ENCODE measurements at regions not wholly inside any gene's neighbourhood (a gene's known extent, or its start where the extent isn't known, plus 50 kb on each side); places are given as distances from the start of the nearest gene placed in this dataset.

- peak; percentile 17 for DNase-seq (ENCODE audit: low spot score)
These were observed 173.6 kb upstream of the CHRM3 start for GRCh38 chr1:239212811-239213220.

DNA sequence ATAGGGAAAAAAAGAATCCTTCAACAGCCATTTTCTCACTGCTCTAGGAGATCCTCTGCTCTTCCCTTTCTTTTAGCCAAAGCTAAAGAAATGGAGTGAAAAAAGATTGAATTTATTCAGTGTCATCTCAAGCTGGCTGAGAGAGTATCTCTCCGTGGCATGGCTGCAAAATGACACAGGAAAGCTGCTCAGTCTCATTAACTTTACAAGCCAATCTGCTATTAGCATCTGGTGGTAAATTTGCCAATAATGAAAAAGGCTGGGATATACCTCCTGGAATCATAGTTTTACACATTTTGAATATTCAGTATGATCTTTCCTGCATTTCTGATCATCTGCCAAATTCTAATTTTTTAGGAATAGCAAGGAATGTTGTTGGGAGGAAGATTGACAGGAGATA is 176.8 kb upstream of the CHRM3 start:
- peak; percentile 4 for DNase-seq (ENCODE audit: low spot score)

GRCh38 chr1:239204401-239204800 is 182.0 kb upstream of the CHRM3 start:
- DNase-seq (ENCODE audit: low spot score): no peak

DNA sequence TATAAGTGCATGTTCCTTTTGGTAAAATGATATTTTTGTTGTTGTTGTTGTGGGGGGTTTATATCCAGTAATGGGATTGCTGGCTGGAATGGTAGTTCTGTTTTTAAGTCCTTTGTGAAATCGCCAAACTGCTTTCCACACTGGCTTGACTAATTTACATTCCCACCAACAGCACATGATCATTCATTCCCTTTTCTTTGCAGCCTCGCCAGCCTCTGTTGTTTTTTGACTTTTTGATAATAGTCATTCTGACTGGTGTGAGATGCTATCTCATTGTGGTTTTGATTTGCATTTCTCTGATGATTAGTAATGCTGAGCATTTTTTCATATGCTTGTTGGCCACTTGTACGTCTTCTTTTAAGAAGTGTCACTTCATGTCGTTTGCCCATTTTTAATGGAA is 188.5 kb upstream of the CHRM3 start:
- DNase-seq (ENCODE audit: low spot score): no peak

DNA sequence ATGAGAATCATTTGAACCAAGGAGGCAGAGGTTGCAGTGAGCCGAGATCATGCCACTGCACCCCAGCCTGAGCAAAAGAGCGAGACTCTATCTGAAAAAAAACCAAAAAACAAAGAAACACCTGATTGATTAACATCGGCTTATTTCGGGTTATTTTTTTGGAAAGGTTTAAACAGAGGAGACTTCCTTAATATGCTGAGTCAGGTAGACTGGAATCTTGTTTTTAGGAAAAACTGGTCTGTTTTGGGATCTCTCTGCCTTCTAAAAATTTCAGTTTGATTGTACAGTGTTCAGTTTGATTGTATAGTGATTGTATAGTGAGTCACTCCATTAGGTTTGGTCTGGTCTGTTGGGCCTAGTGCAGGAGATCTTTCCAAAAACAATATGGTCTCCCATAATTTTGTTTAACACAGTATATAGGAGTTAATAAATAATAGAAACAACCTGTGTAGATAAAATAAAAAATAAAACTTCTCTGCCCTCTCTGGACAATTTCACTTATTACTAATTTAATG is 196.3 kb upstream of the CHRM3 start:
- DNase-seq (ENCODE audit: low spot score): no peak

DNA sequence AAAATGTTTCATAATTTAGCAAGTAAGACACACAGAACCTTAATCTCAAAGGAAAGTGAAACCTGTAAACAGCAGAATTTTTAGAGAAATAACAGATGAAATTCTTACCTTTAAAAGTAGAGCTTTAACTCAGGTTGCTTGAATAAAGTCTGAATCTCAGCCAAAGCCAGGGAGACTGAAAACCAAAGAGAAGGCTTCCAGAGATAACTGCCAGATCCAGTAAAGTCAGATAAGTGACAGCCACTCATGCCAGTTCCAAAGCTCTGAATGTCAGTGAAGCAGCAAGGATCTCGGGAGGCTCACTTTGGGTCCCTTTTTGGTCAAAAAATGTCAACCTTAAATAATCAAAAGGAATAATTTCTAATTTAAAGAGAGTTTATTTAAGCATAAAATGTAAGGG is 199.9 kb upstream of the CHRM3 start:
- no peak for DNase-seq (ENCODE audit: low spot score)

GRCh38 chr1:239185245-239185619 is 201.1 kb upstream of the CHRM3 start:
- no peak for DNase-seq (ENCODE audit: low spot score)

DNA sequence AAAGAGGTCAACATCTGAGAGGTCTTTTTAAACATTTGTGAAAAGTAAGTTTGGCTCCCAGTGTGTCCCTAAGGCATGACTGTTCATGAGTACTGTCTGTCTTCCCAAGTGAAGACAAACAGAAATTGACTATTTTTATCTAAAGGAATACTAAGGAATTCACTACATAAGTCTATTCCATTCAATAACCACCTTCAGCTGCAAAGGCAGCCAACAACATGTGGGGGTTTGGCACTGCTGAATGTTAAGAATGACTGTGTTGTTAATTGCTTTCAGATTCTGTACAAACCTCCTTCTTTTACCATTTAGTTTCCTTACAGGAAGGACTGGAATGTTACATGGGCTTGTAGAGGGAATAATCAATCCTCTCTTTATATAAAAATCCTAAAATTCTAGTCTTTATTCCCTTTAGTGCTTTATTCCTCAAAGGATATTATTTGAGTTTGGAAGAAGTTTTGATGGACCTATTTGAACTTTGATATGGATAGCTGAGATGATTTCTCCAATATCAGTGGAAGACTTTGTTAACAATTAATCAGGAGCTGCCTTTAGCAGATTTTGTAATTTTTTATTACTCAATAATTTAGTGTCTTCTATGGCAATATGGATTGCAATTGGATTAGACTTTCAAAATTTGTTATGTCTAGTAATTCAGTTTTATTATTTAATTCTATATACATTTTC is 201.7 kb upstream of the CHRM3 start:
- DNase-seq (ENCODE audit: low spot score): no peak

- DNase-seq (ENCODE audit: low spot score): no peak
These were observed 207.4 kb upstream of the CHRM3 start for GRCh38 chr1:239178961-239179360.

DNA sequence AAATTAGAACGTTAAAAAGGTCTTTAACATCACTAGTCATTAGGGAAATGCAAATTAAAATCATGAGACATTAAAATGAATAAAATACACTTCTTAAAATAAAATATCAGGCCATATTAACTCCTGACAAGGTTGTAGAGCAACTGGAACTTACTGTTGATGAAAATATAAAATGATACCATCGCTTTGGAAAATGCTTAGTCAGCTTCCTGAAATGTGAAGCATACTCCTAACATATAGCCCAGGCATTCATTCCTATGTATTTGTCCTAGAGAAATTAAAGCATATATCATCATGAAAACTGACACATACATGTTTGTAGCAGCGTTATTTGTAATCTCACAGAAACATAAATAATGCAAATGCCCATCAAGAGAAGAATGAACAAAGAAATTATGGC is 211.5 kb upstream of the CHRM3 start:
- no peak for DNase-seq (ENCODE audit: low spot score)

DNA sequence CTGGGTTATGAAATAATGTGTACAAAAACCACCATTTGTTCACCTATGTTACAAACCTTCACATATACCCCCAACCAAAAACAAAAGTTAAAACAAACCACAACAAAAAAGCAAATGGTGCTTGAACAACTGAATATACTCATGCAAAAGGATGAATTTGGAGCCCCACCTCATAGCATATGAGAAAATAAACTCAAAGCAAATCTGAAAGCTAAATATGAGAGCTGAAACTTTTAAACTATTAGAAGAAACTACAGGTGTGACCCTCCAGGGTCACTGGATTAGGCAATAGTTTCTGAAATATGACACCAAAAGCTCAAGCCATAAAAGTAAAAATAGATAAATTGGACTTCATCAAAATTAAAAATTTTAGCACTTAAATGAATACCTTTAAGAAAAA is 215.5 kb upstream of the CHRM3 start:
- DNase-seq (ENCODE audit: low spot score): no peak

DNA sequence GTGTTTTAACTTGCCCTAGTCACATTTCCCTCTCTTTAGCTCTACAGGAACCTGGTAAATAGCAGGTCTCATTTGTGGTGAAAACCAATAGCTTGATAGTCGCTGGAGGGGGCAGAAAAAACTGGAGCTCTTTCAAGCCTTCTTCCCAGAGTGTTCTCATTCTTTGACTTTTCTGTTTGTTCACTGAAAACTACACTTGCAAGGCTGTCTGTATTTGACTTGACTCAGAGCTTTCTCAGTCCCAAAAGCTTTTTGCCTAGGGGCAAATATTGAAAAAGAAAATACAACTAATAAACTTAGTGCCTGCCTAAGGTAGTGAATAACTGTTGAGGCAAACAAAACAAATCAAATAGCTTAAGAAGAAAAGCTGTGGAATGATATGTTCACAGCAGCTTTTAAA is 217.1 kb upstream of the CHRM3 start:
- no peak for DNase-seq (ENCODE audit: low spot score)

- no peak for DNase-seq (ENCODE audit: low spot score)
These were observed 221.8 kb upstream of the CHRM3 start for GRCh38 chr1:239164451-239165180.

DNA sequence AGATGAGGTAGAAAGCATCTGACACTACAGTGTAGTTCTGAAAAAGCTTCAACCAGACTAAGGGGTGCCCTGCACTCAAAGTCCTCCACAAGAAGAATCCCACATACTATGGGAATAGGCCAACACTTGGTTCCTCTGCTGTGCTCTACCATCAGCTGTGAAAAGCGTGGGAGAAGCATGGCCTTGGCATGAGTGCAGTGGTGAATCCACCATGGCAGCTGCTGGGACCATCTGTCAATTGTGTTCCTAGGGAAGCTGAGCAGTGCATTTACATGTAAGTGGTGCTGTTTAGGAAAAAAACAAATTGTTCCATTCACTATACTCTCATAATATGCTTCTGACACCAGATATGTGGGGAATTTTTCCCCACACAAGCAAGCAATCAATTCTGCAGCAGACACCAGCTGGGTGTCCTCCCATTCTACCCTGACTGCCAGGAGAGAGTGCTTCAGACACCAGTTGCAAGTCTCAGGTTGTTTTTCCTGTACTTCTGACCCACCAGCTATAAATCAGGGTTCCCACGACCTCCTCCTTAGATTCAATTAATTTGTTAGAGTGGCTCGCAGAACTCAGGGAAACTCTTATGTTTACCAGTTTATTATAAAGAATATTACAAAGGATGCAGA is 230.8 kb upstream of the CHRM3 start:
- peak; percentile 75 for DNase-seq (ENCODE audit: low spot score)

DNA sequence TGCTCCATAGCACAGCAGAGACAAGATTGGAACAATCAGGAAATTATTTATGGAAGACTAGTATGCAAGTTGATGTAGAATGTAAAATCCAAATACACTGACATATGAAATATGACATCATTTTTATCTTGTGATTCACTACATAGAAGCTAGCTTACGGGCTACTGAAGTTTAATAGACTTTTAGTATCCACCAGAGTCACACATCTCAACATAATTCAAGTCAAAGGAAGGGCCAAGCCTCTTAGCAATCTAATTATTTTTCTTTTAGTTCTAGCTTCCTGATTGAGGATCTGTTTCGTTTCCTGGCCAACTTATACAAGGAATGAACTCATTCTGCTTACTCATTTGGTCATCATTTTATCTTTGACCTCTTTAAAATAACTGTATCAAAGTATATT is 234.4 kb upstream of the CHRM3 start:
- no peak for DNase-seq (ENCODE audit: low spot score)

DNA sequence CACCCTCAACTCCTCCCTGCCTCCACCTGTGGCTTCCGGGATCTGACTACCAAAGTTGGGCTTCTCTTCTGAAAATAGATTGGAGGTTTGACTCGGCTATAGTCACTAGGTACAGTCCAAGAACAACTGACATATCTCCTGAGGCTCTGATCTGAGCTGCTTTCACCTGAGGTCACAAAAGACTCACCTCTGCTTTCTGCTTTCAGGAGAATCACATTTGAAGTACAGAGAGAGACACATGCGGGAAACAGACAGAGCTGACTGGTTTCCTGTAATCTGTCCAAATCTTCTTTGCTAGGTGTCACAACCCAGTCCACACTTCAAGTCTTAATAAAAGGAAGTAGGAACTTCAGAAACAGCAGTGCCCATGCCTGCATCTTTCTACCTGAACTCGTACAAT is 245.4 kb upstream of the CHRM3 start:
- no peak for DNase-seq (ENCODE audit: low spot score)

DNA sequence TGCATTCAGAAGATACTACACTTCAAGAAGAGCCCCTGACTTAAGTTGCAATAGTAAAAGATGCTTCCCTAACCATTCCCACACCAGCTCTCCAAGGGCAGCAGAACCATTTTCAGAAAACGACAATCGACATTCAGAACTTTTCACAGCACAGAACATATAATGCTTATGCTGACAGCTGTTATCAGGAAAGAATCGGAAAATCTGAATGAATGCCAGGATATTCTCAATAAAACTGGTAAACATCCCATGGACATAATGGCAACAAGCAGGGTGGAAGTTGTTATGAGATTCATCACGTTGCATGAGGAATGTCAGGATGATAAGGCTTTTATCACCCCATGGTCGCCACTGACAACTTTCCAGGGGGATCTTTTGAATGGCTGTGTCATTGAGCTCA is 246.6 kb upstream of the CHRM3 start:
- no peak for DNase-seq (ENCODE audit: low spot score)

- no peak for DNase-seq (ENCODE audit: low spot score)
These were observed 257.8 kb upstream of the CHRM3 start for GRCh38 chr1:239128541-239128940.

- DNase-seq (ENCODE audit: low spot score): peak; percentile 64
These were observed 259.5 kb upstream of the CHRM3 start for GRCh38 chr1:239126884-239127283.

DNA sequence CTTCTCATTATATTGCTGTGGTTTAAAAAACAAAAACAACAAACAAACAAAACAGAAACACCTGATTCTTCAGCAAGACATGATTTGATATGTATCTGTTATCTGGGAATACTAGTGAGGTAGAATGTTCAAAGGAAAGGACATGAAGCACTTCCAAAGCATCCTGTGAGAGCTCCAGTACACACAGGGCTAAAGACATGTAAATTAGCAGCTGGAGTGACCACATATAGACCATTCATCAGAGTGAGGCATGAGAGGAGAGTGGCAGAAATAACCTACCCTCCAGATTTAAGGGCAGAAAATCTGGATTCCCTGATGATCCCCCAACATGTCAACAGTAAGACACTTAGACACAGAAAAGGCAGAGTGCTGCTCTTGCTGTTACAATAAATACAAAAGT is 260.5 kb upstream of the CHRM3 start:
- no peak for DNase-seq (ENCODE audit: low spot score)

- DNase-seq (ENCODE audit: low spot score): no peak
These were observed 261.3 kb upstream of the CHRM3 start for GRCh38 chr1:239125027-239125426.

- DNase-seq (ENCODE audit: low spot score): no peak
These were observed 263.1 kb upstream of the CHRM3 start for GRCh38 chr1:239123260-239123659.

Data from Ammon's horn (tissue), 1 donor.